Astrocyte (in vitro differentiated cells and primary cell): ENCODE measurements at regions not wholly inside any gene's neighbourhood (a gene's known extent, or its start where the extent isn't known, plus 50 kb on each side); places are given as distances from the start of the nearest gene placed in this dataset.

ENCODE experiments used
- DNase-seq: peaks from one replicate; pipeline ENCODE4 v3.0.0-alpha.2; 2010; ENCODE audit warnings: low read depth
- FAIRE-seq: peaks from 2 replicates; lab custom pipeline; 2011; peaks lifted over from hg19 to GRCh38; lab: Jason Lieb, UNC
- H2AFZ ChIP-seq: 2 replicates; pipeline ENCODE4 v1.6.0; 2012; ENCODE audit warnings: low read depth, low read length, inconsistent platforms
- H3K27ac ChIP-seq: 2 replicates; pipeline ENCODE4 v1.5.1; 2011; ENCODE audit warnings: low read depth, low read length, inconsistent platforms
- H3K27me3 ChIP-seq: 2 replicates; pipeline ENCODE4 v1.6.0; 2011; ENCODE audit warnings: low read length, inconsistent platforms; ENCODE audit not compliant: insufficient read depth
- H3K36me3 ChIP-seq: 2 replicates; pipeline ENCODE4 v1.5.1; 2011; ENCODE audit warnings: low read length, inconsistent platforms; ENCODE audit not compliant: insufficient read depth
- H3K4me1 ChIP-seq: 2 replicates; pipeline ENCODE4 v1.5.1; 2011; ENCODE audit warnings: low read length, inconsistent platforms; ENCODE audit not compliant: insufficient read depth
- H3K4me2 ChIP-seq: 2 replicates; pipeline ENCODE4 v1.6.0; 2012; ENCODE audit warnings: low read length, inconsistent platforms
- H3K4me3 ChIP-seq: 2 replicates; pipeline ENCODE4 v1.5.1; 2011; ENCODE audit warnings: low read depth, mild to moderate bottlenecking, low read length, inconsistent platforms; ENCODE audit not compliant: insufficient read depth
- H3K79me2 ChIP-seq: 2 replicates; pipeline ENCODE4 v1.6.0; 2012; ENCODE audit warnings: mild to moderate bottlenecking, low read length, inconsistent platforms; ENCODE audit not compliant: insufficient read depth
- H3K9ac ChIP-seq: 2 replicates; pipeline ENCODE4 v1.6.0; 2012; ENCODE audit warnings: mild to moderate bottlenecking, low read length, inconsistent platforms
- H3K9me3 ChIP-seq: 2 replicates; pipeline ENCODE4 v1.5.1; 2012; ENCODE audit warnings: low read depth, mild to moderate bottlenecking, low read length, inconsistent platforms; ENCODE audit not compliant: insufficient read depth
- H4K20me1 ChIP-seq: 2 replicates; pipeline ENCODE4 v1.6.0; 2012; ENCODE audit warnings: low read length, inconsistent platforms; ENCODE audit not compliant: insufficient read depth
- H3K27ac Mint-ChIP-seq: one replicate; pipeline ENCODE4 v1.8.0; 2021; ENCODE audit warnings: mild to moderate bottlenecking, mixed read lengths; ENCODE audit not compliant: unreplicated experiment
- H3K27me3 Mint-ChIP-seq: one replicate; pipeline ENCODE4 v1.8.0; 2021; ENCODE audit warnings: low read depth, mixed read lengths; ENCODE audit not compliant: unreplicated experiment
- H3K36me3 Mint-ChIP-seq: one replicate; pipeline ENCODE4 v1.8.0; 2021; ENCODE audit warnings: low read depth, mixed read lengths; ENCODE audit not compliant: unreplicated experiment
- H3K4me1 Mint-ChIP-seq: one replicate; pipeline ENCODE4 v1.8.0; 2021; ENCODE audit warnings: low read depth, mixed read lengths; ENCODE audit not compliant: unreplicated experiment
- H3K4me3 Mint-ChIP-seq: one replicate; pipeline ENCODE4 v1.8.0; 2021; ENCODE audit warnings: mild to moderate bottlenecking, moderate library complexity, mixed read lengths; ENCODE audit not compliant: unreplicated experiment
- H3K9me3 Mint-ChIP-seq: one replicate; pipeline ENCODE4 v1.8.0; 2021; ENCODE audit warnings: mild to moderate bottlenecking, mixed read lengths; ENCODE audit not compliant: unreplicated experiment
- CTCF ChIP-seq: IDR thresholded peaks from 2 replicates; pipeline ENCODE4 v1.5.1; 2011; ENCODE audit warnings: low read depth, mild to moderate bottlenecking, inconsistent platforms, low read length, moderate library complexity; ENCODE audit not compliant: insufficient read depth
- EZH2 ChIP-seq: IDR thresholded peaks from 2 replicates; pipeline ENCODE4 v1.6.1; 2012; ENCODE audit warnings: mild to moderate bottlenecking, low read length, inconsistent platforms; ENCODE audit not compliant: insufficient read depth

GRCh38 chr15:63452552-63453136, 51.7 kb upstream of the USP3 start:
- no peak overlapping the region for H2AFZ ChIP-seq
- no peak overlapping the region for H3K27ac ChIP-seq
- Mint-ChIP-seq H3K27me3 (peaks cover 2% of the 10 kb centered on the region), H3K36me3 (no peaks in the 10 kb centered on the region), H3K4me1 (peaks cover 7% of the 10 kb centered on the region), H3K4me3 (no peak overlapping the region), H3K27ac (no peak overlapping the region), H3K9me3 (no peaks in the 10 kb centered on the region)
- H3K4me1 ChIP-seq: no peaks in the 10 kb centered on the region
- no peaks in the 10 kb centered on the region for H3K27me3 ChIP-seq
- no peak for DNase-seq
- no peak for FAIRE-seq
- H3K36me3 ChIP-seq: no peaks in the 10 kb centered on the region
- no peaks in the 10 kb centered on the region for H4K20me1 ChIP-seq
- no peak overlapping the region for H3K4me3 ChIP-seq
- no peak for TF ChIP-seq EZH2
- TF ChIP-seq CTCF: no peak
- H3K79me2 ChIP-seq: no peaks in the 10 kb centered on the region
- no peak overlapping the region for H3K4me2 ChIP-seq
- H3K9me3 ChIP-seq: no peaks in the 10 kb centered on the region
- H3K9ac ChIP-seq: no peak overlapping the region

GRCh38 chr15:63453186-63453905, 51.0 kb upstream of the USP3 start:
- Histone ChIP-seq H3K4me2 (no peak overlapping the region), H3K9ac (no peak overlapping the region), H3K79me2 (no peaks in the 10 kb centered on the region), H3K36me3 (no peaks in the 10 kb centered on the region), H3K27ac (no peak overlapping the region), H2AFZ (no peak overlapping the region), H3K4me1 (no peaks in the 10 kb centered on the region), H3K4me3 (no peak overlapping the region), H3K27me3 (no peaks in the 10 kb centered on the region), H4K20me1 (no peaks in the 10 kb centered on the region), H3K9me3 (peaks cover 2% of the 10 kb centered on the region)
- FAIRE-seq: no peak
- TF ChIP-seq CTCF (no peak), EZH2 (no peak)
- H3K27ac Mint-ChIP-seq: no peak overlapping the region
- H3K36me3 Mint-ChIP-seq: peaks cover 2% of the 10 kb centered on the region
- no peaks in the 10 kb centered on the region for H3K27me3 Mint-ChIP-seq
- peaks cover 2% of the 10 kb centered on the region for H3K9me3 Mint-ChIP-seq
- H3K4me1 Mint-ChIP-seq: peaks cover 7% of the 10 kb centered on the region
- H3K4me3 Mint-ChIP-seq: no peak overlapping the region
- no peak for DNase-seq
